A673 (cell line): ENCODE measurements at regions not wholly inside any gene's neighbourhood (a gene's known extent, or its start where the extent isn't known, plus 50 kb on each side); places are given as distances from the start of the nearest gene placed in this dataset.

Experiments
- BruUV-seq: library from RNA; stranded (reverse); fragments of 400-500 nt; replicated peaks from 2 replicates; lab custom pipeline; 2021; lab: Mats Ljungman, UMichigan
- CTCF ChIA-PET: fragments of 300-600 bp; sonication (Branson Sonifier 250); formaldehyde crosslinking; loops from one replicate; lab custom pipeline; 2022; ENCODE audit warnings: antibody characterized with exemption; lab: Charles Lee
- POLR2A ChIA-PET: fragments of 300-600 bp; sonication (Branson Sonifier 250); formaldehyde crosslinking; loops from one replicate; lab custom pipeline; 2022; ENCODE audit warnings: antibody characterized with exemption; ENCODE audit not compliant: low non-redundant PET; lab: Charles Lee
- DNase-seq: peaks from one replicate; pipeline ENCODE4 v3.0.0-alpha.2; 2015; ENCODE audit warnings: low spot score
- H3K27ac ChIP-seq: fragments of 200-600 bp; sonication (generic); 2 replicates; pipeline ENCODE4 v1.5.1; 2016; ENCODE audit warnings: mixed run types, low read depth, mild to moderate bottlenecking, mixed read lengths, antibody characterized with exemption, low read length; ENCODE audit not compliant: poor library complexity, severe bottlenecking
- H3K27me3 ChIP-seq: fragments of 200-600 bp; sonication (generic); replicated peaks from 2 replicates; pipeline ENCODE4 v1.6.1; 2017; ENCODE audit warnings: mixed run types, low read depth, mild to moderate bottlenecking, mixed read lengths, antibody characterized with exemption, low read length; ENCODE audit not compliant: insufficient read depth, poor library complexity
- H3K36me3 ChIP-seq: fragments of 200-600 bp; sonication (generic); 2 replicates; pipeline ENCODE4 v1.6.1; 2016; ENCODE audit warnings: mixed run types, mild to moderate bottlenecking, mixed read lengths, antibody characterized with exemption, low read length; ENCODE audit not compliant: insufficient read depth, poor library complexity, severe bottlenecking
- H3K4me1 ChIP-seq: fragments of 200-600 bp; sonication (generic); 2 replicates; pipeline ENCODE4 v1.6.1; 2017; ENCODE audit warnings: mixed run types, mild to moderate bottlenecking, mixed read lengths, antibody characterized with exemption, low read length; ENCODE audit not compliant: insufficient read depth, poor library complexity, severe bottlenecking
- H3K4me3 ChIP-seq: fragments of 200-600 bp; sonication (generic); 2 replicates; pipeline ENCODE4 v1.5.1; 2016; ENCODE audit warnings: low read depth, mixed run types, mild to moderate bottlenecking, mixed read lengths, low read length; ENCODE audit not compliant: poor library complexity, severe bottlenecking
- H3K9me3 ChIP-seq: fragments of 200-600 bp; sonication (generic); 2 replicates; pipeline ENCODE4 v1.6.1; 2016; ENCODE audit warnings: mixed run types, low read depth, mild to moderate bottlenecking, mixed read lengths, antibody characterized with exemption, low read length; ENCODE audit not compliant: poor library complexity, severe bottlenecking
- CTCF ChIP-seq: fragments of 300-800, 200-600 bp; sonication (generic); conservative IDR thresholded peaks from 2 replicates; pipeline ENCODE4 v1.5.1; 2017; ENCODE audit warnings: low read depth, mild to moderate bottlenecking, antibody characterized with exemption, low read length, moderate library complexity, mixed read lengths
- EZH2 ChIP-seq: fragments of 200-600 bp; sonication (generic); IDR thresholded peaks from 2 replicates; pipeline ENCODE4 v1.6.1; 2017; ENCODE audit warnings: borderline replicate concordance, low read depth, mild to moderate bottlenecking, mixed read lengths, antibody characterized with exemption, low read length; ENCODE audit not compliant: poor library complexity, severe bottlenecking
- intact Hi-C: fragments of 100-400 bp; cut with micrococcal nuclease; formaldehyde crosslinking; loops from one replicate; pipeline ENCODE4 v1.10.0; 2022; ENCODE audit not compliant: unreplicated experiment

DNA sequence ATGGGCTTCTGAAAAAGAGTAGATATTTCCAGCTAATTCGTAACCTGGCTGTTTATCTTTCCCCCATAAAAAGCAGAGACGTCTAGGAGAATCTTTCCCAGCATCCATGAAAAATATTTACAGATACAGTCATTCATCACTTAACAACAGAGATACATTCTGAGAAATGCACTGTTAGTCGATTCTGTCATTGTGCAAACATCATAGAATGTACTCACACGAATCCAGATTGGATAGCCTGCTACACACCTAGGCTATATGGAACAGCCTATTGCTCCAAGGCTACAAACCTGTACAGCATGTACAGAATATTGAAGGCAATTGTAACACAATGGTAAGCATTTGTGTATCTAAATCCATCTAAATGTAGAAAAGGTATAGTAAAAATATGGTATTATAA, 530.2 kb upstream of the NBEA start:
- no TSS peak for BruUV-seq
- H3K4me3 ChIP-seq: no peak overlapping the region
- no peaks in the 10 kb centered on the region for H3K36me3 ChIP-seq
- no peak overlapping the region for H3K27ac ChIP-seq
- TF ChIP-seq EZH2: no peak
- TF ChIP-seq CTCF: no peak
- no peaks in the 10 kb centered on the region for H3K4me1 ChIP-seq
- DNase-seq: no peak
- ChIA-PET POLR2A (no interaction called here), CTCF (no interaction called here)
- intact Hi-C loops: no loop called here
- H3K27me3 ChIP-seq: no peaks in the 10 kb centered on the region
- no peaks in the 10 kb centered on the region for H3K9me3 ChIP-seq

DNA sequence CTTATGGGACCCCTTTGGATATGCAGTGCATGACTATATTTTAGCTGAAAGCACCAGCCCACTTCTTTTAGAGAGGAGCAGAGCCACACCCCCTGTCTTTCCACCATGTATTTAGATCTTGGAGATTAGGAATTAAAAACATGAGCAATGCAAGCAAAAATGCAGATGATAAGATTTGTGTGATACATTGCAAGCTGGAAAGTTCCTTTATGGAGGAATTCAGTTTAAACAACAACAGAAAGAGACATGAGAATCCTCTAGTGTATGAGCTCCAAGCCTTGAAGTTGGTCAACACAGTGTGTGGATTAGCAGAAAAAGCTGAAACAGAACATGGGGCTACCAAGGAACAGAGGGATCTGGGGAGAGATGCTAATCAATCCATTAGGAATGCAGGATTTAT, 529.8 kb upstream of the NBEA start:
- intact Hi-C loops: no loop called here
- no peak overlapping the region for H3K27ac ChIP-seq
- CTCF ChIA-PET: no interaction called here
- H3K4me1 ChIP-seq: no peaks in the 10 kb centered on the region
- H3K9me3 ChIP-seq: no peaks in the 10 kb centered on the region
- H3K27me3 ChIP-seq: no peaks in the 10 kb centered on the region
- BruUV-seq: no TSS peak
- POLR2A ChIA-PET: no interaction called here
- no peaks in the 10 kb centered on the region for H3K36me3 ChIP-seq
- DNase-seq: no peak
- TF ChIP-seq EZH2 (no peak), CTCF (no peak)
- H3K4me3 ChIP-seq: no peak overlapping the region

- ChIA-PET POLR2A (no interaction called here), CTCF (no interaction called here)
- Histone ChIP-seq H3K4me3 (no peak overlapping the region), H3K4me1 (no peaks in the 10 kb centered on the region), H3K27me3 (no peaks in the 10 kb centered on the region), H3K27ac (no peak overlapping the region), H3K36me3 (no peaks in the 10 kb centered on the region), H3K9me3 (no peaks in the 10 kb centered on the region)
- TF ChIP-seq EZH2 (no peak), CTCF (no peak)
- intact Hi-C loops: no loop called here
- BruUV-seq: no TSS peak
- DNase-seq: no peak
These were observed 529.2 kb upstream of the NBEA start for GRCh38 chr13:34412817-34413375.
